Osteoblast (primary cell): ENCODE measurements at regions not wholly inside any gene's neighbourhood (a gene's known extent, or its start where the extent isn't known, plus 50 kb on each side); places are given as distances from the start of the nearest gene placed in this dataset.

Experiments
- DNase-seq: peaks from one replicate; pipeline ENCODE4 v3.0.0; 2011; ENCODE audit warnings: low spot score, mixed read lengths; ENCODE audit not compliant: insufficient read length; ENCODE audit errors: missing footprints
- H2AFZ ChIP-seq: 2 replicates; pipeline ENCODE4 v1.6.0; 2011; ENCODE audit warnings: mild to moderate bottlenecking, low read length
- H3K27ac ChIP-seq: 2 replicates; pipeline ENCODE4 v1.5.1; 2011; ENCODE audit warnings: mild to moderate bottlenecking, low read depth, low read length, moderate library complexity
- H3K27me3 ChIP-seq: 2 replicates; pipeline ENCODE4 v1.6.0; 2012; ENCODE audit warnings: mild to moderate bottlenecking, control low read depth, inconsistent platforms, low read length, moderate library complexity; ENCODE audit not compliant: insufficient read depth
- H3K36me3 ChIP-seq: 2 replicates; pipeline ENCODE4 v1.5.1; 2011; ENCODE audit warnings: mild to moderate bottlenecking, low read length, control low read depth, moderate library complexity; ENCODE audit not compliant: insufficient read depth
- H3K4me1 ChIP-seq: 2 replicates; pipeline ENCODE4 v1.5.1; 2011; ENCODE audit warnings: mild to moderate bottlenecking, low read length, control low read depth, moderate library complexity; ENCODE audit not compliant: insufficient read depth
- H3K4me2 ChIP-seq: 2 replicates; pipeline ENCODE4 v1.6.0; 2011; ENCODE audit warnings: mild to moderate bottlenecking, low read length; ENCODE audit not compliant: insufficient read depth
- H3K4me3 ChIP-seq: fragments of 200-600 bp; sonication (generic); 3 replicates; pipeline ENCODE4 v1.5.1; 2012; ENCODE audit warnings: mild to moderate bottlenecking, low read length, inconsistent platforms; ENCODE audit not compliant: insufficient read depth
- H3K79me2 ChIP-seq: 2 replicates; pipeline ENCODE4 v1.6.0; 2012; ENCODE audit warnings: mild to moderate bottlenecking, low read length, control low read depth, inconsistent platforms; ENCODE audit not compliant: insufficient read depth
- H3K9me3 ChIP-seq: 2 replicates; pipeline ENCODE4 v1.5.1; 2011; ENCODE audit warnings: low read depth, low read length, control low read depth
- H4K20me1 ChIP-seq: 2 replicates; pipeline ENCODE4 v1.6.0; 2012; ENCODE audit warnings: mild to moderate bottlenecking, low read length, control low read depth; ENCODE audit not compliant: insufficient read depth
- TF ChIP-seq, protein P1 (sequence below): IDR thresholded peaks from 2 replicates; pipeline ENCODE4 v1.5.1; 2011; ENCODE audit warnings: mild to moderate bottlenecking, low read depth, low read length, moderate library complexity; ENCODE audit errors: extremely low read depth

DNA sequence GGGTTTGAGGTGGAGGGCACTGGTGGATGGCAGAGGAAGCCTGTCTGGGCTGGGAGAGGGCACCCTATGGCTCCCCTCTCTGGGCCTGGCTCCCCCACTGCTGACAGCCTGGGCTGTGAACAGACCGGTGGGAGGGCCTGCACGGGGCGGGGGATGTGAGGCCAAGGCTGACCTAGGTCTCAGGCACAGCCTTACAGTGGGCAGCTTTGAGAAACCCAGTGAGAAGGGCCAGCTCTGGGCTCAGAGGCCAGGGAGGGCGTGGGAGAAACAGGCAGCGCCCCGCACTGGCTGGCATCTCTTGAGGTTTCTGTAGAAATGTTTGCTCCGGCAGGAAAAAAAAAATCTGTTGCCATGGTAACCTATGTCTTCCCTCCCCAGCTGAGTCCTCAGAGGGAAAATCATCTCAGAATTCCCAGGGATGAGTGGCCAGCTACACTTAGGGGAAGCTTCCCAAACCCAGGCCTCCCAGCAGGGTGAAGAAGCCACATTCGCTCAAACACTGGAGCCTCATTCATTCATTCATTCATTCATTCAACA, 71.7 kb upstream of the TAF1B start:
- Histone ChIP-seq H3K9me3 (no peaks in the 10 kb centered on the region), H3K79me2 (no peaks in the 10 kb centered on the region), H3K4me3 (peak overlapping the region; percentile 28), H4K20me1 (no peaks in the 10 kb centered on the region), H3K36me3 (no peaks in the 10 kb centered on the region), H3K4me2 (peak overlapping the region; percentile 51), H3K27ac (peak overlapping the region; percentile 66), H3K4me1 (peaks cover 40% of the 10 kb centered on the region), H2AFZ (no peak overlapping the region), H3K27me3 (no peaks in the 10 kb centered on the region)
- DNase-seq: peak; percentile 99
- TF ChIP-seq, protein P1, sequence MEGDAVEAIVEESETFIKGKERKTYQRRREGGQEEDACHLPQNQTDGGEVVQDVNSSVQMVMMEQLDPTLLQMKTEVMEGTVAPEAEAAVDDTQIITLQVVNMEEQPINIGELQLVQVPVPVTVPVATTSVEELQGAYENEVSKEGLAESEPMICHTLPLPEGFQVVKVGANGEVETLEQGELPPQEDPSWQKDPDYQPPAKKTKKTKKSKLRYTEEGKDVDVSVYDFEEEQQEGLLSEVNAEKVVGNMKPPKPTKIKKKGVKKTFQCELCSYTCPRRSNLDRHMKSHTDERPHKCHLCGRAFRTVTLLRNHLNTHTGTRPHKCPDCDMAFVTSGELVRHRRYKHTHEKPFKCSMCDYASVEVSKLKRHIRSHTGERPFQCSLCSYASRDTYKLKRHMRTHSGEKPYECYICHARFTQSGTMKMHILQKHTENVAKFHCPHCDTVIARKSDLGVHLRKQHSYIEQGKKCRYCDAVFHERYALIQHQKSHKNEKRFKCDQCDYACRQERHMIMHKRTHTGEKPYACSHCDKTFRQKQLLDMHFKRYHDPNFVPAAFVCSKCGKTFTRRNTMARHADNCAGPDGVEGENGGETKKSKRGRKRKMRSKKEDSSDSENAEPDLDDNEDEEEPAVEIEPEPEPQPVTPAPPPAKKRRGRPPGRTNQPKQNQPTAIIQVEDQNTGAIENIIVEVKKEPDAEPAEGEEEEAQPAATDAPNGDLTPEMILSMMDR: peak; percentile 51

DNA sequence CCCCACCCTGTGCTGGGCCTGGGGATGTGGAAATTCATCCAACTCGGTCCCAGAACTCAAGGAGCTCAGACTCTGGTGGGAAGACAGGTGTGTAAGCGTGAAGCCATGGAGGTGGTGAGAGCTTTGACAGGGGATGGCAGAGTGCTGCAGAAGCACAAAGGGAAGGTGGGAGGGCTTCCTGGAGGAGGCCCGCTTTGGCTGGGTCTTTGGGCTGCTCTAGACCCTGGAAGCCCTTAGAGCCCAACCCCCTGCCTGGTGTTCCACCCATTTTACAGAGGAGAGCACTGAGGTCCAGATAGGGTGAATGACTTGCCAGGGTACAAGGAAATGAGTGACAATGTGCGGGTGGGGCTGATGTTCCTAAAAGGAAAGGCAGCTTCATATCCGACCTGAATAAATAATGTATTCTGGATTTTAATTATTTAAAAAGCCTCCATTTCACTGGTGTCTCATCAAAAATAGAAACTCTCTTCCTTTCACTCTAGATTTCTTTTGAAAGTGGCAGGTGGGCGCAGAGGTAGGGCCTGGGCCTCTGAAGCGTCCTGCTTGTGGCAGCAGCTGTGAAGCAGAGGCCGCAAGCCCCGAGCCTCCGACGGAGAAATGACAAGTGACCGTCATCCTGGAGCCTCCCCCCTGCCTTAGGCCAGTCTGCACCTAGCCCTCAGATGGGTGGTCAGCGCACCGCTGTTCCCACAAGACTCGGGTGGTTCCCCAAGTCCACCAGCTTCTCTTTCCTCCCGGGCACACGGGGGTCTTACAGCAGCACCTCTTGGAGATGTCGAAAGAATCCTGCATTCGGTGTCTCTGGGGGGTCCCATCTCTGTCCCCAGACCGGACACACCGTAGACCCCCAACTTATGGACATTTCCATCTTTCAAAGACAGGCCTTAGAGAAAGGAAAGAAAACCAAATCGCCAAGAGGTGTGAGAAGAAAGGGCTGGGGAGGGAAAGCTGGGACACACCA, 71.0 kb upstream of the TAF1B start:
- Histone ChIP-seq H3K36me3 (no peaks in the 10 kb centered on the region), H3K79me2 (no peaks in the 10 kb centered on the region), H3K27me3 (no peaks in the 10 kb centered on the region), H2AFZ (no peak overlapping the region), H4K20me1 (no peaks in the 10 kb centered on the region), H3K9me3 (no peaks in the 10 kb centered on the region), H3K4me3 (peak overlapping the region; percentile 28), H3K4me2 (peak overlapping the region; percentile 51), H3K27ac (peak overlapping the region; percentile 66), H3K4me1 (peaks cover 40% of the 10 kb centered on the region)
- DNase-seq: peak; percentile 2
- TF ChIP-seq, protein P1: no peak

DNA sequence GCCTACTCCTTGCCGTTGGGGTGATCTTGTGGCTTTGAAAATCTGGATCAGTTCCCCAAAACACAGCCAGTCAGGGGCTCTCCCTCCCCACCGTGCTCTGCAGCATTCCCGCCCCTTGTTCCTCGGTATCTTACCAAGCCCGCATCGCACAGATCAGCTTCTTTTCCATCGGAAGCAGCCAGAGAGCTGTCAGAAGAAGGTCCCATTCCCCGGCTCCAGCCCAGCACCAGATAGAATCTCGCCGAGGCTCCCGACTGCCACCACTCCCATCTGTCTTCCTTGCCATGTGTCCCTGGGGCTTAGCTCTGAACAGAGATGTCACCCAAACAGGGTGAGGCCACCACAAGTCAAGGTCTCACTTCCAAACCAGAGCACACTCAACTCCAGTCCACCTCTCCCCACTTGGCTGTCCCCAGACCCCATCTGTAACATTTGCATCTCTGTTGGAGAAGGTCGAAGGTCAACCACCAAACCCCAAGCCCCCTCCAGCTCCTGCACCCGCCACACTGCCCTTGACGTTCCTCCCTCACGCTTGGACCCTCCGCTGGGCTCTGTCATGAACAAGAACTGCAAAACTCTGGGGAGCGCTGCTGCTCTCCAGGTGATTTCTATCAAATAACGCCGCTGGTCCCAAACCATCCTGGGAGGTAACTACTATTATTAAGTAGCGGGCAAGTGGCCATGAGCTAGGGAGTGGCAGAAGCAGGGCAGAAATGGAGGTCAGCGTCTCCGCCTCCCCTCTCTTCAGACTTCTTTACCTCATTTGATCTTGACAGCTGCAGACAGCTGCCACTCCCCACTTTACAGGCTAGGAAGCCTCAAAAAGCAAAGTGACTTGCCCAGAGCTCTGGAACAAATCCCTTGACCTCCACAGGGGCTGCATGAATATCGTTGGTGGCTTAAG, 70.0 kb upstream of the TAF1B start:
- Histone ChIP-seq H3K4me2 (peak overlapping the region; percentile 44), H2AFZ (peak overlapping the region; percentile 83), H3K27me3 (no peaks in the 10 kb centered on the region), H4K20me1 (no peaks in the 10 kb centered on the region), H3K36me3 (no peaks in the 10 kb centered on the region), H3K79me2 (no peaks in the 10 kb centered on the region), H3K9me3 (no peaks in the 10 kb centered on the region), H3K4me3 (no peak overlapping the region), H3K27ac (peak overlapping the region; percentile 24), H3K4me1 (peaks cover 40% of the 10 kb centered on the region)
- TF ChIP-seq, protein P1: no peak
- DNase-seq: peak; percentile 59
